K562 (cell line): ENCODE measurements at regions not wholly inside any gene's neighbourhood (a gene's known extent, or its start where the extent isn't known, plus 50 kb on each side); places are given as distances from the start of the nearest gene placed in this dataset.

Experiments
- ATAC-seq: fragments of 200-7000 bp; cut with Tn5 transposase; 3 replicates; pipeline ENCODE4 v1.9.1; 2020; ENCODE audit warnings: moderate library complexity
- BruUV-seq: library from RNA; stranded (reverse); fragments of 400-500 nt; replicated peaks from 2 replicates; lab custom pipeline; 2021; lab: Mats Ljungman, UMichigan
- CTCF ChIA-PET: fragments of 300-600 bp; formaldehyde crosslinking; extraction: SDS; loops from one replicate; lab custom pipeline; 2021; ENCODE audit warnings: low intra/inter-chr PET ratio; lab: Yijun Ruan, JAX
- POLR2A ChIA-PET: fragments of 300-600, 350-650 bp; sonication (Branson Sonifier 250); formaldehyde crosslinking; extraction: SDS; loops from one replicate; lab custom pipeline; 2021; ENCODE audit warnings: antibody characterized with exemption, inconsistent platforms; lab: Yijun Ruan, JAX
- DNase-seq, 4 experiments: peaks; one replicate each; pipeline versions ENCODE4 v3.0.0 to v3.0.0-alpha.2; 2011 to 2018; ENCODE audit warnings: low spot score in 3 of 4, mixed read lengths in 3 of 4; ENCODE audit errors: extremely low read depth in 1 of 4
- FAIRE-seq: peaks from 2 replicates; lab custom pipeline; 2011; peaks lifted over from hg19 to GRCh38; lab: Jason Lieb, UNC
- H2AFZ ChIP-seq: 2 replicates; pipeline ENCODE4 v1.6.0; 2011; ENCODE audit warnings: low read depth, low read length, control low read depth, inconsistent platforms
- H3K27ac ChIP-seq: fragments of 200-600 bp; 3 replicates; pipeline ENCODE4 v1.8.0; 2011; ENCODE audit warnings: low read depth, mild to moderate bottlenecking, control low read depth, inconsistent platforms, low read length, moderate library complexity, mixed read lengths; ENCODE audit errors: extremely low read depth
- H3K27me3 ChIP-seq, 2 experiments: fragments of 300-600 bp in 1 of 2; 2 replicates in 1 of 2; 3 replicates in 1 of 2; pipeline versions ENCODE4 v1.6.0 to v1.8.0; 2011; ENCODE audit warnings: inconsistent platforms in 2 of 2, low read length in 2 of 2, mild to moderate bottlenecking in 1 of 2, mixed read lengths in 1 of 2, moderate library complexity in 1 of 2; ENCODE audit not compliant: control insufficient read depth in 2 of 2, insufficient read depth in 2 of 2
- H3K36me3 ChIP-seq: fragments of 300-600 bp; 3 replicates; pipeline ENCODE4 v1.8.0; 2011; ENCODE audit warnings: mild to moderate bottlenecking, low read length, inconsistent platforms; ENCODE audit not compliant: control insufficient read depth, insufficient read depth
- H3K4me1 ChIP-seq, 2 experiments: fragments of 200-600 bp in 1 of 2; replicated peaks in 1 of 2; 2 replicates in 1 of 2; 3 replicates in 1 of 2; pipeline versions ENCODE4 v1.5.1 to v1.8.0; 2011; ENCODE audit warnings: inconsistent platforms in 2 of 2, low read length in 2 of 2, mild to moderate bottlenecking in 1 of 2, mixed read lengths in 1 of 2, moderate library complexity in 1 of 2; ENCODE audit not compliant: control insufficient read depth in 2 of 2, insufficient read depth in 2 of 2
- H3K4me2 ChIP-seq: 2 replicates; pipeline ENCODE4 v1.6.1; 2011; ENCODE audit warnings: low read length, control low read depth, inconsistent platforms, mixed read lengths; ENCODE audit not compliant: insufficient read depth
- H3K4me3 ChIP-seq: fragments of 200-600 bp; sonication (generic), shearing (Covaris generic); 2 replicates; pipeline ENCODE4 v1.5.1; 2016; ENCODE audit warnings: control low read depth, inconsistent platforms
- H3K79me2 ChIP-seq: fragments of 200-600 bp; 3 replicates; pipeline ENCODE4 v1.8.0; 2011; ENCODE audit warnings: low read length, inconsistent platforms; ENCODE audit not compliant: control insufficient read depth, insufficient read depth
- H3K9ac ChIP-seq, 2 experiments: 2 replicates each; pipeline versions ENCODE4 v1.6.0 to v1.6.1; 2011; ENCODE audit warnings: low read depth in 2 of 2, low read length in 2 of 2, control low read depth in 1 of 2, inconsistent platforms in 1 of 2, mild to moderate bottlenecking in 1 of 2, mixed read lengths in 1 of 2; ENCODE audit not compliant: insufficient read depth in 1 of 2
- H3K9me1 ChIP-seq: one replicate; pipeline ENCODE4 v1.6.0; 2011; ENCODE audit warnings: inconsistent platforms, mild to moderate bottlenecking, low read length, moderate library complexity; ENCODE audit not compliant: control insufficient read depth, insufficient read depth
- H3K9me3 ChIP-seq: replicated peaks from 2 replicates; pipeline ENCODE4 v1.5.1; 2011; ENCODE audit warnings: low read depth, low read length, inconsistent platforms; ENCODE audit not compliant: control insufficient read depth, insufficient read depth
- H4K20me1 ChIP-seq: replicated peaks from 2 replicates; pipeline ENCODE4 v1.6.1; 2011; ENCODE audit warnings: low read length, inconsistent platforms, mixed read lengths; ENCODE audit not compliant: control insufficient read depth, insufficient read depth
- ATF3 ChIP-seq, 2 experiments: fragments of 450-650 bp in 1 of 2; sonication (generic) in 1 of 2; formaldehyde crosslinking in 1 of 2; IDR thresholded peaks in 1 of 2; conservative IDR thresholded peaks in 1 of 2; 2 replicates each; pipeline versions ENCODE4 v1.6.1 to v1.8.1; 2016 to 2023; ENCODE audit warnings: mild to moderate bottlenecking in 2 of 2, moderate library complexity in 2 of 2, inconsistent platforms in 1 of 2, missing genetic modification reagents in 1 of 2
- ATF7 ChIP-seq: fragments of 450-650 bp; IDR thresholded peaks from 2 replicates; pipeline ENCODE4 v1.7.1; 2014; ENCODE audit warnings: mild to moderate bottlenecking, moderate library complexity
- CEBPB ChIP-seq: fragments of 450-650 bp; IDR thresholded peaks from 2 replicates; pipeline ENCODE4 v1.6.1; 2016; ENCODE audit warnings: missing genetic modification characterization, missing compliant biosample characterization
- CEBPG ChIP-seq, 3 experiments: fragments of 200-800 bp in 1 of 3; sonication (Bioruptor generic) in 1 of 3; sonication (generic) in 1 of 3; formaldehyde crosslinking in 1 of 3; IDR thresholded peaks in 2 of 3; conservative IDR thresholded peaks in 1 of 3; 2 replicates each; pipeline versions ENCODE4 v1.6.1 to v1.8.0; 2016 to 2022; ENCODE audit warnings: missing compliant biosample characterization in 2 of 3, missing genetic modification characterization in 2 of 3, mild to moderate bottlenecking in 1 of 3, missing genetic modification reagents in 1 of 3
- FOSL1 ChIP-seq: fragments of 200-800 bp; sonication (Bioruptor generic); conservative IDR thresholded peaks from 2 replicates; pipeline ENCODE4 v1.6.1; 2016; ENCODE audit warnings: missing genetic modification characterization, missing compliant biosample characterization
- MAZ ChIP-seq, 2 experiments: fragments of 450-650 bp in 1 of 2; sonication (generic) in 1 of 2; formaldehyde crosslinking; IDR thresholded peaks in 1 of 2; conservative IDR thresholded peaks in 1 of 2; 2 replicates each; pipeline versions ENCODE4 v1.4.0 to v1.5.0; 2020; ENCODE audit warnings: mild to moderate bottlenecking in 1 of 2, missing genetic modification reagents in 1 of 2
- MEIS2 ChIP-seq: fragments of 450-650 bp; IDR thresholded peaks from 2 replicates; pipeline ENCODE4 v1.6.1; 2014; ENCODE audit warnings: mild to moderate bottlenecking; ENCODE audit not compliant: partially characterized antibody
- POU5F1 ChIP-seq: fragments of 150-350 bp; IDR thresholded peaks from 2 replicates; pipeline ENCODE4 v1.6.1; 2014; ENCODE audit warnings: borderline replicate concordance, low read length, low read depth, mild to moderate bottlenecking; ENCODE audit not compliant: partially characterized antibody
- SIN3B ChIP-seq: fragments of 450-650 bp; IDR thresholded peaks from 2 replicates; pipeline ENCODE4 v1.6.1; 2017; ENCODE audit warnings: low read depth, mild to moderate bottlenecking, moderate library complexity
- SIX5 ChIP-seq, 2 experiments: IDR thresholded peaks; 2 replicates each; pipeline ENCODE4 v1.6.1; 2011; ENCODE audit warnings: low read length in 2 of 2, borderline replicate concordance in 1 of 2, low read depth in 1 of 2, mild to moderate bottlenecking in 1 of 2, moderate library complexity in 1 of 2; ENCODE audit not compliant: insufficient read depth in 1 of 2
- SRSF9 ChIP-seq: fragments of 200-400 bp; formaldehyde crosslinking; IDR thresholded peaks from 2 replicates; pipeline ENCODE4 v1.6.1; 2017; ENCODE audit warnings: low read depth, low read length, borderline replicate concordance
- TFE3 ChIP-seq: fragments of 450-650 bp; formaldehyde crosslinking; IDR thresholded peaks from 2 replicates; pipeline ENCODE4 v1.4.0; 2020; ENCODE audit warnings: mild to moderate bottlenecking, mixed read lengths
- WGBS: fragments of 100-300 bp; shearing (Covaris generic); methylation state at CpG from one replicate; pipeline ENCODE4 v1.1.6; 2016; ENCODE audit warnings: low coverage, mixed read lengths; ENCODE audit not compliant: insufficient coverage; ENCODE audit errors: missing lambda C conversion rate; 5-methylcytosine and 5-hydroxymethylcytosine counted together
- in situ Hi-C: fragments of 300-500 bp; cut with MboI; formaldehyde crosslinking; loops from 4 replicates; pipeline ENCODE4 v1.15.0; 2018; ENCODE audit warnings: inconsistent platforms, mixed read lengths
- intact Hi-C: fragments of 100-400 bp; cut with micrococcal nuclease; formaldehyde crosslinking; loops from 2 replicates; pipeline ENCODE4 v1.14.2; 2022
- TF ChIP-seq, protein P1 (sequence below): fragments of 450-650 bp; IDR thresholded peaks from 2 replicates; pipeline ENCODE4 v1.6.1; 2018; ENCODE audit warnings: mild to moderate bottlenecking, low read depth; ENCODE audit not compliant: partially characterized antibody

- in situ Hi-C loops, result no loop called here
- BruUV-seq, result no TSS peak
- Histone ChIP-seq H3K4me1 (peaks cover 0 to 13% of the 10 kb centered on the region in 2 experiments; a peak in 3 of 5 replicates), H3K27me3 (no peaks in the 10 kb centered on the region), H3K9ac (no peak overlapping the region), H3K9me3 (no peaks in the 10 kb centered on the region), H3K36me3 (no peaks in the 10 kb centered on the region), H3K4me3 (no peak overlapping the region), H3K9me1 (no peaks in the 10 kb centered on the region), H3K4me2 (no peak overlapping the region), H4K20me1 (no peaks in the 10 kb centered on the region), H3K27ac (0 out of 3 replicates have a peak overlapping the region, but pooled peaks have one; percentile 15), H2AFZ (peak overlapping the region; percentile 65), H3K79me2 (no peaks in the 10 kb centered on the region)
- intact Hi-C loops, result no loop called here
- 15% methylated on average over 6 of the region's 6 CpGs for WGBS
- no peak for DNase-seq
- ChIA-PET CTCF (no interaction called here), POLR2A (no interaction called here)
- peak; percentile 69 for ATAC-seq
- peak; percentile 56 for FAIRE-seq
- TF ChIP-seq MAZ (CRISPR knock-in tag; conservative IDR thresholded peaks at IDR 0.05 in 1 of 2, IDR thresholded peaks at IDR 0.05 in 1 of 2) (peak in 1 of 2 experiments; percentile 18; a peak in 2 of 4 replicates), SIN3B (no peak), CEBPB (tag) (peak; percentile 59; the same call in 1 of the 2 replicates), ATF3 (IDR thresholded peaks at IDR 0.05) (peak; percentile 22; the same call in 1 of the 2 replicates), ATF3 (CRISPR knock-in tag; conservative IDR thresholded peaks at IDR 0.05) (no peak), SRSF9 (no peak), TFE3 (CRISPR knock-in tag) (no peak), FOSL1 (tag) (0 out of 2 replicates have a peak, but pooled peaks have one; percentile 9), SIX5 (IDR thresholded peaks at IDR 0.05; ENCODE audit: borderline replicate concordance in 1 of 2, insufficient read depth in 1 of 2, low read depth in 1 of 2, low read length in 2 of 2) (no peak), CEBPG (CRISPR knock-in tag; IDR thresholded peaks at IDR 0.05) (no peak), CEBPG (tag; conservative IDR thresholded peaks at IDR 0.05 in 1 of 2, IDR thresholded peaks at IDR 0.05 in 1 of 2) (peak; percentile 37 to 56; a peak in 2 of 4 replicates), MEIS2 (peak; percentile 94), POU5F1 (no peak), ATF7 (peak; percentile 34)
- TF ChIP-seq, protein P1, sequence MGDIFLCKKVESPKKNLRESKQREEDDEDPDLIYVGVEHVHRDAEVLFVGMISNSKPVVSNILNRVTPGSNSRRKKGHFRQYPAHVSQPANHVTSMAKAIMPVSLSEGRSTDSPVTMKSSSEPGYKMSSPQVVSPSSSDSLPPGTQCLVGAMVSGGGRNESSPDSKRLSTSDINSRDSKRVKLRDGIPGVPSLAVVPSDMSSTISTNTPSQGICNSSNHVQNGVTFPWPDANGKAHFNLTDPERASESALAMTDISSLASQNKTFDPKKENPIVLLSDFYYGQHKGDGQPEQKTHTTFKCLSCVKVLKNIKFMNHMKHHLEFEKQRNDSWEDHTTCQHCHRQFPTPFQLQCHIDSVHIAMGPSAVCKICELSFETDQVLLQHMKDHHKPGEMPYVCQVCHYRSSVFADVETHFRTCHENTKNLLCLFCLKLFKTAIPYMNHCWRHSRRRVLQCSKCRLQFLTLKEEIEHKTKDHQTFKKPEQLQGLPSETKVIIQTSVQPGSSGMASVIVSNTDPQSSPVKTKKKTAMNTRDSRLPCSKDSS, result no peak
These were observed 95.0 kb upstream of the FNDC3B start for GRCh38 chr3:171944118-171945016.
